ENCODE measurements at regions not wholly inside any gene's neighbourhood (a gene's known extent, or its start where the extent isn't known, plus 50 kb on each side); places are given as distances from the start of the nearest gene placed in this dataset.

DNA sequence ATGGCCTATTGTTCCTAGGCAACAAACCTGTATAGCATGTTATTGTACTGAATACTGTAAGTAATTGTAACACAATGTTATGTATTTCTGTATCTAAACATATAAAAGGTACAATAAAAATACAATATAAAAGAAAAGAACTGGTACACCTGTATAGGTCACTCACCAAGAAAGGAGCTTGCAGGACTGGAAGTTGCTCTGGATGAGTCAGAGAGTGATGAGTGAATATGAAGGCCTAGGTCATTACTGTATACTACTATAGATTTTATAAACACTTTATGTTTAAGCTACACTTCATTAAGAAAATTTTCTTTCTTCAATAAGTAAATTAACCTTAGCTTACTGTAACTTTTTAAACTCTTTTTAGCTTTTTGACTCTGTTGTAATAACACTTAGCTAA is 559.9 kb downstream of the PLPP3 start:
- DNase-seq = no peak

DNA sequence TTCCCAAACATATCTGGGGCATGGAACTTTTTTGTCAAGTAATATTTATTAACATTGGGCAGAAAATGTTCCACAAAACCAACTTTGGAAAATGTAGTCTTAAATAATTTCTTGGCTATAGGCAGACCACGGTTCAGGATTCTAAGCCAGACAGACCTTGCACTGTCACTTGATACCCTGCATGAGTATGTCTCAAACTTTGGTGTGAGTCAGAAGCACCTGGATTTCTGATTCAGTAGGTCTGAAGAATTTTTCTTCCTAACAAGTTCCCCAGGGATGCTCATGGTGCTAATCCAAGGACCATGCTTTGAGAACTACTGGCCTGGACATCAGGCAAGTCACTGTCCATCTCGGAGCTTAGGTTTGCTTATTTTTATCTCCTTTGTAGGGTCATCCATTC is 562.0 kb downstream of the PLPP3 start:
- no peak for DNase-seq

DNA sequence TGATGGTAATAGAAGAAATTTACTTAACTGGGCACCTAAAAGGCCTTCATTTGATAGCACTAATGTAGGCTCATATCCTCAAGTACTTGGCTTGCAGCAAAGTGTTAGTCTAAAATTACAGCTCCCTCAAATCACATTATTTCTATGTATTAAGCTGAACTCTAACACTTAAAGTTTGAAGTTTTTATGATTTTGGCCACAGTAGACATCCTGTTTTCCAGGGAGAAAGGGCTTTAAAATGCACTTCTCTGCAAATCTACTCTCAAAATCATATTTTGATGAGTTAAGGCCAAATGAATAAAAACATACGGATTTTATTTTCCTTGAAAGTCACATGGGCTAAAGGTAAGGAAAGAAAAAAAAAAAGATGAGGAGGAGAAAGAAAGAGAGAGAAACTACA is 575.5 kb downstream of the PLPP3 start:
- DNase-seq = no peak

DNA sequence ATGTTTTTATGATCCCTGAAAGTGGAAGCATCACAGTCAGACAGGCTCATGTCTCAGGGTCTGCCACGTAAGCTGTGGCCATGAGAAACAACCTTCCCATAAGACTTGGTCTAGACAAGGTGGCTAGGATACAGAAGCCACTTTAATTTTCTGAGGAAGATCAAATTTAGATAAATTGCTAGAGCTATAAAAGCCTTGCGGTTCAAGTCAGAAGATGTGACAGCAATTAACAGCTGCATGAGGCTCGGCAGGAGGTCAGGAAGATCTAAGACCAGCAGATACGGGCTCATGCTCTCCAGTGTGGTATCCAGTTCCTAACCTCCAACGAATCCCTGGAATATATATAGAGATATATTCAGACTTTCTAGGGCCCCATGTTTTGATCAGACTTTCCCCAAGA is 577.1 kb downstream of the PLPP3 start:
- no peak for DNase-seq

DNA sequence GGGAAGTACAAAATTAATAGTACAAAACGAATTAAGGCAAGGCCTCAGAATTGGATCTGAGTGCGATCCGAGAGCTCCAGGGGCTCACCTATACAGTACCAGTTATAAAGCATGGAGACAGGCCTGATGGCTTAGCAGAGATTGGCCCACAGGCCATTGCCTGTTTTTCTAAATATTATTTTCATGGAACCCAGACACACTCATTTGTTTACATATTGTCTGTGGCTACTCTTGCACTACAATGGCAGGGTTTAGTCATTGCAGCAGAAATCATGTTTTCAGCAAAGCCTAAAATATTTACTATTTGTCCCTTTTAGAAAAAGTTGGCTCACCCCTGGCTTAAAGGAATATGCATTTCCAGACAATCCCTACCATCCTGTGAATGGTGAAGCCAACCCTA is 578.9 kb downstream of the PLPP3 start:
- DNase-seq = no peak

DNA sequence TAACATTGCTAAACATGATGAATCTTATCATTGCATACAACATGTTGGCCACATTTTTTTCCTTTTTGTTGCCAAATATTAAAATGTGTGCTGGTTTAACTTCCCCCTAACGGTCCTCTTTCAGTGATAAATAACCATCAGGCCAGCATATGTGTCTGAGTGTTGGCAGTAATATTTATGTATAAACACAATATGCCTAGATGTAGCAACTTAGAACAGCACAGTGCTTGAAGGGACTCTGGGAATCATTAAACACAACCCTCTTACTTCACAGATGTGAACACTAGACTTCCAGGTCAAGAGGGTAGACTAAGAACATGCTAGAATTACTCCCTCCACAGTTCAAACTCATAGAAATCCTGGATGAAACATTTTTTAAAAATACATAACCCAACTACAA is 581.8 kb downstream of the PLPP3 start:
- DNase-seq = no peak

DNA sequence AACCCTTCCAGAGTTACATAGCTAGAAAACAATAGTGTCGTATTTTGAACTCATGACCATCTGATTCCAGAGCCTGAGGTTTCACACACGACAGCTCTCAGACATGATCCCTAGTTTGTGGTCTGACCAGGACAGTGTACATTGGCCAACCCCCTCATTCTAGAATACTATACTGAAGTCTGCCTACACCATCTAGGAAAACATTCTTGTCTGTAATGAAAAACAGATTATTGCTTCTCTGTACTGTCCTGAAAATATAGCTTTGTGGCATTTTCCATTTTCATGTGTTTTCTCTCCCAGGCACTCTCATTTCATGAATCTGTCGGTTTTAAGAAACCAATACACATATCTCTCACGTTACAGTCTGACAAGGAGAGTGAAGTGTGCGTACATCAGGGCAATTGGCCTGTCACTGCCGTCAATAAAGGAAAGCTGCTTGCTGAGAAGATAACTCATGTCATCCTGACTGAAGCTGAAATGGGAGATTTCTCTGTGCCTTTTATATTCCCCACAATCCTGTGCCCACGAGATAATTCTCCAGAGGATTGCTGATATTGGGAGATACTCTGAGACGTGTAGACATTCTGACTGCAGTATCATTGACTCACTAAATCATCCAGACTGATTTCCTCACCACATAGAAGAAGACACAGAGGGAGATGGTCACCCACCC is 585.6 kb downstream of the PLPP3 start:
- no peak for DNase-seq

DNA sequence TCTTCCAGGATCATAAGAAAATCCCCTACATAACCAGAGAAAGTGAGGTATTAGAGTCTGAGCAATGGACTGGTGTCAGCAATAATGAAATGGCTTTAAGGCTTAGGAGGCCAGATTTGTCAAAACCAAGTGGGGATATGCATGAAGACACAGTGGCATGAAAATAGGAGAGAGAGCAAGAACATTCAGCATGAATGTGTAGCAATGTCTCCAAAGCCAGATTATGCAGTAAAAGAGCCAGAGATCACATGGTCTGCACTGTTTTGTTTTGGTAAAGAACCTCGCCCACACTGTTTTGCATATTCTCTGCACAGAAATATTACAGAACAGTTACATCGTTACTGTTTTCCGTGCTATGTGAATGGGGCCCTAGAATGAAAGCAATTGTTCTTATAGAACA is 589.4 kb downstream of the PLPP3 start:
- DNase-seq = no peak

DNA sequence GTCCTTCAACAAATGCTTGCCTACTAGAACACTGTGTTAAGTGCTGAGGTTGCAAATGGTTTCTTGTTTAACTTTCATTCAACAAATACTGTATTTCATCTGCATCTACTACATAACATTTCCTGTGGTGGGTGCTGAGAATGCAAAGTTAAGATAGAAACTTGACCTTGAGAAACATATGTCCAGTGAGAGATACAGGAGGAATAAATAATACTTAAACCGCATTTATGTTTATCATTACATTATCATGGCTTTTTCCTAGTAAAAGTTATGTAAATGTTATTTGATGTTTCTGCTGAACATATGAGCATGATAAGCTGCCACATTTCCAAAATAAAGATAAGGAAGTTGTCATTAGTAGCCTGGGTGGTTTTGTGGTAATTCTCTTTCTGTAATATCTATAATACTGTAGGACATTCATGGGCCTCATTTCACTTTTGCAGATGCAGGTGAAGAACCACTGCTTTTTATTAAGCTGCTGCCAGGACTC is 590.4 kb downstream of the PLPP3 start:
- no peak for DNase-seq

DNA sequence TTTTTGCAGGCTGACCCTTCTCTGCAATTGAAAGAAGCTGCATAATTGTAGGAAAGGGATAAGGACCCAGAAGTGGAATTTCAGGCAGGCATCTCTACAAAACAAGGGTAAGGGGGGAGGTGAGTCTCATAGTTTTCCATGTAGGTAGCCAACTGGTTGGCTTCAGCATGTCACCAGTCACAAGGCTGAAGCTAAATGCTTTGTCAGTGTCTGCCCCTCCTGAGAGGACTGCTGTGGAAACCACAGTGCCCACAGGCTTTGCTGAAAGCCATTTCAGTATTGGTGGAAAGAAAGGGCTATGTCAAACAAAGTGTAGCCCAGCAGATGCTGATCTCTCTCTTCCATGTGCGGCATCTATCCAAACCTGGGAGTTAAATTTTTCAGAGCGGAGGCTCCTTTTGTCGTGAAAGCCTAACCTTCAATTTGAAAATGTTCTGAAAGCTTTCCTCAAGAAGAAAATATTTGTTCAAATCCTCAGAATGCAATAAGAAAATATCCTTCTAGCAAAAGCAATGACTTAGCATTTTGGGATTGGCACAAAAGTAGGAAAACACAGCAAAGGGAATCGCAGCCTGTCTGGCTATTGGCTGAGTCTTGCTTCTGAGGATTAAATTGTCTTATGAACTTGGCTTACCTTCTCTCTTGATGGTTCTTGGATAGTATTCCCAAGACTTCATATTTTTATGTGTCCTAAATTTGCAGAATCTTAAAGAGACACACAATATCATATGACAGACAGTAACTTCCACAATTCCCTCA is 591.7 kb downstream of the PLPP3 start:
- DNase-seq = no peak

DNA sequence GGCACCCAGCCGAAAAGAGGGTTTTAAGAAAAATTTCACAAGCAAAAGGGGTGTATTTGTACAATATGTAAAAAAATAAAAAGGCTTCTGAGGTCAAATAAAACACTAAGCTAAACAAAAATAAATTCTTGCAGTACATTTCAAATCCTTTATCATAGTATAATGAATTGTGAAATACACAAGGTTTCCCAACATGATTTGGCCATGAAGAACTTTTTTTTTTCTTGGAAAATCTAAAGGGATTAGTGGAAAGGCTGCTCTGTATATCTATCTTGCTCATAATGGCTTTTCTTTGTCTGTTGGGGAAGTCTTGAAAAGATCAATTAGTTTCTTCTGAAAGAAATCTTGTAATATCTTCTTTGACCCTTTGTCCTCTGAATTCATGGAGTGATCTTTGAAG is 593.4 kb downstream of the PLPP3 start:
- no peak for DNase-seq

DNA sequence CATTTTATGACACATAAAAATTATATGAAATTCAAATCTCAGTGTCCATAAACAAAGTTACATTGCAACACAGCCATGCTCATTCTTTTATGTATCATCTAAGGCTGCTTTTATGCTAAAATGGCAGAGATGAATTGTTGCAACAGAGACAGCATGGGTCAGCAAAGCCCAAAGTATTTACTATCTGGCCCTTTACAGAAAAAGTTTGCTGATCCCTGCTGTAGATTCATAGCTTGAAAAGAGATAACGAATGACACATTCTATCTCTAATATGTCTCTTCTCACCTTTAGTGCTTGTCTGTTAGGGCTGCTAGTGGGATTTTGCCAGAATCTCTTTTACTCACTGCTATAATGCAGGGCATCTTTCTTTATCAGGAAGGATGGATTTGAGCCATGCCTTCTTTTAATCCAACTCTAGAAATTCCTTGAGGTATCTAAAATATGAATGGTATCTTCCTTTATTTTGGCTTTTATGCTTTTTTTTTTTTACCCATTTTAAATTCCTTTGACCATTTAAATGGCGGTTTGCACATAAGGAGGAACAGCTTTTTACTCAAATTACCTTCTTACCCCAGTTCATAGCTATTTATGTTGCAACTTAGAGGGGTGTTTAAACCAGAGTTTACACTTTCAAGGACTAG is 598.2 kb downstream of the PLPP3 start:
- DNase-seq = no peak

DNA sequence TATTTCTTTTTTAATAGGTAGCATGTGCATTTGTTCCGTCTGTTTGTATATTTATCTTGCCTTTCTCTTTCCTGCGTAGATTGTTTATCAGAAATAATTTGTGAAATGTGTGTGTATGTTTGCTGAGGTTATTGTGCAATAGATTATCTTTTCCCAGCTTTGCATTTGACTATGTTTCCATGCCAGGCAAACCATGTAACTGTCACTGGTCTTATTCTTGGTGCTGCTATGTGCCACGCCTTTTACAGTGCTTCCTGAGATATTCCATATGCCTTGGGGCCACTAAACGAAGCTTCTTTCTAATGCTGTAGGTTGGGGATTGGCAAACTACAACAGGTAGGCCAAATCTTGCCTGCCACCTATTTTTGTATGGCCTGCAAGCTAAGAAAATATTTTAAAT is 598.8 kb downstream of the PLPP3 start:
- DNase-seq = no peak

DNA sequence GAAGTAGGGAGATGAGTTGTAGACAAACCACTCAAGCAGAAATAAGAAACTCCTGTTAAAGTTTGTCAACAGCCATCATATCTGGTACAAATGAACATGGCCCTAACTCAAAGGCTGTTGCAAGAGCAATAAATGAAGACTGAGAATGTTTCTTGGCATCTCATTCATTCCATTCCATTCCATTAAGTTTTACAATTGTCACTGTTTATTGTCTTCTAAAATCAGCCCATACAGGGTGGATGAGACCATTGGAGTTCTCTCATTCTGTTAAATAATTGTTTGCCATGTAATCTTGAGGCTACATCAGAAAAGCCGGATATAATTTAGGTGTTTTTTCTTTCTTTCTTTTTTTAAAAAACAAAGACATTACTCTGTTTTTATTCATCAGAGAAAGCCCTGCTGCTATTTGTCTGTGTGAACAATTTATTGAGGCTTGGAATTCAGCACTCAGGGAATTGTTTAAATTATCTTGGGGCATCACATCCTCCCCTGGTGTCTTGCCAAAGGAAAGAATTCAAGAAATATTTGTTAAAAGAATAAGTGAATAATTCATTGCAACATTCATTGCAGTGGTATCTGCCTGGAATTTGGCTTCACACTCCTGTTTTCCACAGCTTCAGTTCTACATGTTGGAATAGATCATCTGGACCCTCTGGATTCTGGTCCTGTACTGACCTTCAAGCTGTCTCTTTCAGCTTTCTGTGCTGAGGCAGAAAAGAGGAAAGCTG is 604.5 kb downstream of the PLPP3 start:
- no peak for DNase-seq

DNA sequence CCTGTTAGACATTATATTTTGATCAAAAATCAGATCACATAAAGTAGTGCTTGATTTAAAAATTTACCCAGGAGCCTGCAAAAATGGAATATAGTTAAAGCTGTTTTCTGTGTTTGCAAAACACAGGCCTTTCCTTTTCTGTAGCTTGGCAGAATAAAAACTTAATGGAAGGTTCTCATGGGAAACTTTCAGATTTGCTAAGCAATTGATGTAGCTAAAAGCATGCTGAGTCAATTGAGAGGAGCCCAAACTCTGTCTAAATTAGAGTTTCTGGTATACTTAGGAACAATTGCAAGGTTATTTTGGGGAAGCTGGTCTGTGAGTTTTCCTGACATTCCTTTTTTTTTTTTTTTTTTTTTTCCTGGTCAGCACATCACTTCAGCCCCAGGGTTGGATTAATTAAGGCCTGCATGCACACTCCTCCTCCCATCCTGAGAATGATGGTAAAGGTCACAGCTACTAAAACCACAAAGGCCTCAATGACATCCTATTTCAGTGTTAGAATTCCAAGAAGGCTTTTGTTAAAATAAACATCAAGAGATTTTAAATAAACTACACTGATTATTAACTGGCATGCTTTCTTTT is 608.7 kb downstream of the PLPP3 start:
- DNase-seq = no peak

DNA sequence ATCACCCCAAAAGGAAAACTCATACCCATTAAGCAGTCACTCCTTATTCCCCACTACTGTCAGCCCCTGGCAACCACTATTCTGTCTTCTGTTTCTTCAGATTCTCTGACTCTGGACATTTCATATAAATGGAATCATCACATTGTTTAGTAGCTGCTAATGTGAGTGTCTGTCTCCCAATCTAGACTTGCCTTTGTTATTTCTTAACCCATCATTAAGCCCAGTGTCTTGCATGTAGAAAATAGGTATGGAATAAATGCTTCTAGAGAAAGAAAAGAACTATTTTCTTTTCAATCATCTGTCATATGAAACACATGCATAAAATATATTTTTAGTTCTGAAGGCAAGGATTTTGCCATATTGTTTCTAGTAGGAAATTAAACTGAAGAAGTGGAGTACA is 610.0 kb downstream of the PLPP3 start:
- DNase-seq = no peak

DNA sequence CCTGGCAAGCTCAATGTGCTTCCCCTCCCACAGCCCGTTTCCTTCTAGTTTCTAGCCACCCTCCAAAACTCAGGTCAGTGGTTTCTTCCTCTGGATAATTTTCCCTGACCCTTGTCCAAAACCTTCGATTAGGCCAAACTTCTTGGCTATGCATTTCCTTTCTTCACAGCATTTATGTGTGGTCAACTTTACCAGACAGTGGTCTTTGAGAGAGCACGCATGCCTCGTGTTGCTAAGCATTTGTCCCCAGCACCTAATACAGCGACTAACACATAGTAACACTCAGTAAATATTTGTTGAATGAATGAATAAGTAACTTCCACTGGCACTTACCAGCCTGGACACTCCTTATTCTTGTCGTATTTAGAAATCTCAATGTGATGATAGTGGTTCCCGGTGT is 610.7 kb downstream of the PLPP3 start:
- no peak for DNase-seq

DNA sequence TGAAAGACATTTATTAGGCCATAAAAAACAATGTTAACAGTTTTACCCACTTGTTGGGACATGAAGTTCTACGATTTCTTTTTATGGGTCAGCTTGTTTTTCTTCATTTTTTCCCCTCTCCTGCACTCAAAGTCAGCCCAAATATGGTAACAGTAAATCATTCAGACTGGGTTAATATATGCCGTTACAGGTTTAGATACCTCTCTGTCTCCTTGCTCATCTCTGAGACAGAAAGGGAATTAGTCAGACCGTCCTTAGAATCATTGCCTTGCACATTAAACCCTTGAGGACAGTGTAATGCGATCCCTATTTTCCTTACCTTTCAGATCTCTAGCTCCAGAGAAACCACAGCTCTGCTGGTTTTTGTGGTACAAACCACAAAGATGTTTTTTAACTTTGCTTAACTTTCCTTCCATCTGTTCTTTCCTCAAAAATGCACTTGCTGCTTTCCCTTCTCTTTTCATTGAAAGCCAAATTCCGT is 613.3 kb downstream of the PLPP3 start:
- DNase-seq = no peak

DNA sequence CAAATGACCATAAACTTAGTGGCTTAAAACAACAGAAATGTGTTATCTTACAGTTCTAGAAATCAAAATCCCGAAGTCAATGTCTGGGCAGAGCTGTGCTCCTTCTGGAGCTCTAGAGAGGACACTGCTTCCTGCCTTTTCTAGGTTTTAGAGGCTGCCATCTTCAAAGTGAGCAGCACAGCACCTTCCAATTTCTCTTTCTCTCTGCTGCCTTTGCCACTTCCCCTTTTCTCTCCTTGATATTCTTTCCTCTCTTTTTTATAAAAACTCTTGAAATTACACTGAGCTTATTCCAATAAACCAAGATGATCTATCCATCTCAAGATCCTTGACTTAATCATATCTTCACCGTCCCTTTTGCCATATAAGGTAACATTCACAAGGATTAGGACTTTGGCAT is 616.9 kb downstream of the PLPP3 start:
- DNase-seq = no peak

DNA sequence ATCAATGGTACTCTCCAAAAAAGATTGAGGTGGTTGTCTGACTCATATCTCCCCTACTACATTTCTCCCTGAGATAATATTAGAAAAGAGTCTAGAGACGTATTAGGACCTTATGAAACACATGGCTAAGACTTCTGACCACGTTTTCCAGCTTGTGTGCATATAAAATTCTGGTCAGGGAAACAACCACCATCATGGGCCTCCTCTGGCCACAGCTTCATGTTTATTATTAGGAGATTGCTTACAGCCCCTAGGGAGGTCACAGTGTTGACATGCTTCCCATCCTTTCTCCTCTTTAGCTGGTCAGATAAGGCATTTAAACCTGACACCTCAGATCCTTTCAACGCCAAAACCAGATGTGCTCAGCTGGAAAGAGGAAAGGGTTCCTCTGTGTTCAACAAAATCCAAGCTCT is 620.2 kb downstream of the PLPP3 start:
- no peak for DNase-seq

DNA sequence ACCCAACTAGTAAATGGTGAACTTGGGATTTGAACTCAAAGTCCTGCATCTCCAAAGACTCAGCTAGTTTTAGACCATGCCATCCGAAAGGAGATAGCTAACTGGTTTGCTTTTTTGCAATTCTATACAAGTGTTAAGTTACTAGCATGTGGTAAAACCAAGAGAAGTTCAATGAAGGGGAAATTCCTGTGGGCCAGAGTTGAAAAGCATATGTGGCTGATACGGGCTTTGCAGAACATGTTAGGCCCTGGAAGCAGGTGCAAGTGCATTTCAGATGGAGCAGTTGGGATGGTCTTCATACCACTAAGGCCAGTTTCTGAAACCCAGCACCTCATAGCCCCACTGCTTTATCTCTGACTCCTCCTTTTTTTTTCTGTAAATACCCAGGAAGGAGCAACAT is 620.9 kb downstream of the PLPP3 start:
- no peak for DNase-seq

DNA sequence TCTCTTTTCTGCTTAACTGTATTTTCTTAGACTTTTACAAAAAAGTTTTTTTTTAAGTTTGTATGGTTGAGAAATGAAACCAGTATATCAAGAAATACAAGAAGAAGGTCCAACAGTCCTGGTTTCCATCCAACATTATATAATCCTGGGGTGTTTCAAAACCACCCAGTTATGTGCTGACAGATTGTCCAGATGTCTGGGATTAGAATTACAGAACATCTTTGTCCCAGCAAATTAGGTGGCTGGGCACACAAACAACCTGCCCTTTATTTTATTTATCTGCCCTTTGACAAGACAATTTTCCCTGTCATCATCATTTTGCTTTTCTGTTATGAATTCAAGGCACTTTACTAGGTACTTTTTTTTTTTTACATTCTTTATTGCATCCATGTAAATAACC is 622.1 kb downstream of the PLPP3 start:
- DNase-seq = no peak

DNA sequence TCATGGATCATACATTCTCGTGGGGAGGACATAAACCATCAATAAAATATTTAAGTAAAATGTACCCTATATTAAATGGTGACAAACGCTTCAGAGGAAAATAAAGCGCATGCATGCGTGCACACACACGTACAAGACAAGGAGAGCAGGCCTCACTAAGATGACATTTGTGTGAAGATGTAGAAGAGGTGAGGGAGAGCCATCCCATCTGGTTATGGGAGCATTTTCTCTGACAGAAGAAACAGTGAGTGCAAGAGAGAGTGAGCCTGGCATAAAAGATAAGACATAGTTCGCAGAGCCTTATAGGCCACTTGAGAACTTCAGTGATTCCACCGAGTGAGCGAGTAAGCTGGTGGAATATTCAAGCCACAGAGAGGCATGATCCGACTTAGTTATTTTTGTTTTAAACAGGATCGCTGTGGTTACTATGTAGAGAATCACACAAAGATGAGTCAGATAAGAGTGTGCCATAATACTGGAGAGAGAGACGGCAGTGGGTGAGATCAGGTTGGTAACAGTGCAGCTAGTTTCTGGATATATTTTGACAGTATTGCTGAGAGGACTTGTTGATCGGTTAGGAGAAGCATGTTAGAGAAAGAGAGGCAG is 624.2 kb downstream of the PLPP3 start:
- DNase-seq = no peak

Measured in NCI-H2107 (cell line).